ENCODE measurements at regions not wholly inside any gene's neighbourhood (a gene's known extent, or its start where the extent isn't known, plus 50 kb on each side); places are given as distances from the start of the nearest gene placed in this dataset.

GRCh38 chr12:125493704-125494308 lies 428.6 kb downstream of the AACS start:
- Mint-ChIP-seq H3K27me3 (no peaks in the 10 kb centered on the region), H3K4me3 (no peak overlapping the region), H3K9me3 (peaks cover 4% of the 10 kb centered on the region), H3K27ac (no peak overlapping the region), H3K36me3 (ENCODE audit: low read depth) (no peaks in the 10 kb centered on the region), H3K4me1 (no peaks in the 10 kb centered on the region)
- CTCF ChIA-PET, result no interaction called here
- intact Hi-C loops (cut with micrococcal nuclease), result no loop called here
- ATAC-seq (ENCODE audit: low read depth) (no peak), DNase-seq (no peak)
- POLR2A ChIA-PET, result no interaction called here
- TF ChIP-seq CTCF (IDR thresholded peaks at IDR 0.05), result no peak

- ATAC-seq (ENCODE audit: low read depth) (no peak), DNase-seq (no peak)
- Mint-ChIP-seq H3K27me3 (no peaks in the 10 kb centered on the region), H3K27ac (no peak overlapping the region), H3K36me3 (ENCODE audit: low read depth) (no peaks in the 10 kb centered on the region), H3K9me3 (no peaks in the 10 kb centered on the region), H3K4me1 (no peaks in the 10 kb centered on the region), H3K4me3 (no peak overlapping the region)
- ChIA-PET CTCF (no interaction called here), POLR2A (no interaction called here)
- intact Hi-C loops (cut with micrococcal nuclease), result no loop called here
- no peak for TF ChIP-seq CTCF (IDR thresholded peaks at IDR 0.05)
Measured at GRCh38 chr12:125503128-125503527, 437.9 kb downstream of the AACS start.

GRCh38 chr12:125509195-125509594 lies 444.0 kb downstream of the AACS start:
- no peak overlapping the region for H3K27ac Mint-ChIP-seq
- TF ChIP-seq CTCF (IDR thresholded peaks at IDR 0.05), result no peak
- peaks cover 2% of the 10 kb centered on the region for H3K4me1 Mint-ChIP-seq
- no peak overlapping the region for H3K4me3 Mint-ChIP-seq
- ChIA-PET POLR2A (no interaction called here), CTCF (no interaction called here)
- no peak for ATAC-seq (ENCODE audit: low read depth)
- no peak for DNase-seq
- intact Hi-C loops (cut with micrococcal nuclease), result no loop called here
- no peaks in the 10 kb centered on the region for H3K9me3 Mint-ChIP-seq
- H3K27me3 Mint-ChIP-seq, result no peaks in the 10 kb centered on the region
- H3K36me3 Mint-ChIP-seq (ENCODE audit: low read depth), result no peaks in the 10 kb centered on the region

GRCh38 chr12:125512541-125513298 lies 447.5 kb downstream of the AACS start:
- Mint-ChIP-seq H3K9me3 (no peaks in the 10 kb centered on the region), H3K4me1 (peaks cover 2% of the 10 kb centered on the region), H3K27me3 (no peaks in the 10 kb centered on the region), H3K36me3 (ENCODE audit: low read depth) (no peaks in the 10 kb centered on the region), H3K4me3 (no peak overlapping the region), H3K27ac (no peak overlapping the region)
- DNase-seq (no peak), ATAC-seq (ENCODE audit: low read depth) (no peak)
- CTCF ChIA-PET, result no interaction called here
- no peak for TF ChIP-seq CTCF (IDR thresholded peaks at IDR 0.05)
- POLR2A ChIA-PET, result no interaction called here
- intact Hi-C loops (cut with micrococcal nuclease), result no loop called here

- Mint-ChIP-seq H3K27me3 (no peaks in the 10 kb centered on the region), H3K36me3 (ENCODE audit: low read depth) (no peaks in the 10 kb centered on the region), H3K4me3 (no peak overlapping the region), H3K9me3 (no peaks in the 10 kb centered on the region), H3K27ac (no peak overlapping the region), H3K4me1 (peaks cover 2% of the 10 kb centered on the region)
- ATAC-seq (ENCODE audit: low read depth) (no peak), DNase-seq (no peak)
- TF ChIP-seq CTCF (IDR thresholded peaks at IDR 0.05), result no peak
- intact Hi-C loops (cut with micrococcal nuclease), result no loop called here
- ChIA-PET CTCF (no interaction called here), POLR2A (no interaction called here)
Measured at GRCh38 chr12:125515887-125516286, 450.7 kb downstream of the AACS start.

All from activated B cell treated with CpG ODN at 0.5 μM for 24 hours (primary cell).